K562 (cell line): ENCODE measurements at regions not wholly inside any gene's neighbourhood (a gene's known extent, or its start where the extent isn't known, plus 50 kb on each side); places are given as distances from the start of the nearest gene placed in this dataset.

Experiments
- ATAC-seq: fragments of 200-7000 bp; cut with Tn5 transposase; 3 replicates; pipeline ENCODE4 v1.9.1; 2020; ENCODE audit warnings: moderate library complexity
- BruUV-seq: library from RNA; stranded (reverse); fragments of 400-500 nt; replicated peaks from 2 replicates; lab custom pipeline; 2021; lab: Mats Ljungman, UMichigan
- CTCF ChIA-PET: fragments of 300-600 bp; formaldehyde crosslinking; extraction: SDS; loops from one replicate; lab custom pipeline; 2021; ENCODE audit warnings: low intra/inter-chr PET ratio; lab: Yijun Ruan, JAX
- POLR2A ChIA-PET: fragments of 300-600, 350-650 bp; sonication (Branson Sonifier 250); formaldehyde crosslinking; extraction: SDS; loops from one replicate; lab custom pipeline; 2021; ENCODE audit warnings: antibody characterized with exemption, inconsistent platforms; lab: Yijun Ruan, JAX
- DNase-seq, 4 experiments: peaks; one replicate each; pipeline versions ENCODE4 v3.0.0 to v3.0.0-alpha.2; 2011 to 2018; ENCODE audit warnings: low spot score in 3 of 4, mixed read lengths in 3 of 4; ENCODE audit errors: extremely low read depth in 1 of 4
- FAIRE-seq: peaks from 2 replicates; lab custom pipeline; 2011; peaks lifted over from hg19 to GRCh38; lab: Jason Lieb, UNC
- H2AFZ ChIP-seq: 2 replicates; pipeline ENCODE4 v1.6.0; 2011; ENCODE audit warnings: low read depth, low read length, control low read depth, inconsistent platforms
- H3K27ac ChIP-seq: fragments of 200-600 bp; 3 replicates; pipeline ENCODE4 v1.8.0; 2011; ENCODE audit warnings: low read depth, mild to moderate bottlenecking, control low read depth, inconsistent platforms, low read length, moderate library complexity, mixed read lengths; ENCODE audit errors: extremely low read depth
- H3K27me3 ChIP-seq, 2 experiments: fragments of 300-600 bp in 1 of 2; 2 replicates in 1 of 2; 3 replicates in 1 of 2; pipeline versions ENCODE4 v1.6.0 to v1.8.0; 2011; ENCODE audit warnings: inconsistent platforms in 2 of 2, low read length in 2 of 2, mild to moderate bottlenecking in 1 of 2, mixed read lengths in 1 of 2, moderate library complexity in 1 of 2; ENCODE audit not compliant: control insufficient read depth in 2 of 2, insufficient read depth in 2 of 2
- H3K36me3 ChIP-seq: fragments of 300-600 bp; 3 replicates; pipeline ENCODE4 v1.8.0; 2011; ENCODE audit warnings: mild to moderate bottlenecking, low read length, inconsistent platforms; ENCODE audit not compliant: control insufficient read depth, insufficient read depth
- H3K4me1 ChIP-seq, 2 experiments: fragments of 200-600 bp in 1 of 2; replicated peaks in 1 of 2; 2 replicates in 1 of 2; 3 replicates in 1 of 2; pipeline versions ENCODE4 v1.5.1 to v1.8.0; 2011; ENCODE audit warnings: inconsistent platforms in 2 of 2, low read length in 2 of 2, mild to moderate bottlenecking in 1 of 2, mixed read lengths in 1 of 2, moderate library complexity in 1 of 2; ENCODE audit not compliant: control insufficient read depth in 2 of 2, insufficient read depth in 2 of 2
- H3K4me2 ChIP-seq: 2 replicates; pipeline ENCODE4 v1.6.1; 2011; ENCODE audit warnings: low read length, control low read depth, inconsistent platforms, mixed read lengths; ENCODE audit not compliant: insufficient read depth
- H3K4me3 ChIP-seq: fragments of 200-600 bp; sonication (generic), shearing (Covaris generic); 2 replicates; pipeline ENCODE4 v1.5.1; 2016; ENCODE audit warnings: control low read depth, inconsistent platforms
- H3K79me2 ChIP-seq: fragments of 200-600 bp; 3 replicates; pipeline ENCODE4 v1.8.0; 2011; ENCODE audit warnings: low read length, inconsistent platforms; ENCODE audit not compliant: control insufficient read depth, insufficient read depth
- H3K9ac ChIP-seq, 2 experiments: 2 replicates each; pipeline versions ENCODE4 v1.6.0 to v1.6.1; 2011; ENCODE audit warnings: low read depth in 2 of 2, low read length in 2 of 2, control low read depth in 1 of 2, inconsistent platforms in 1 of 2, mild to moderate bottlenecking in 1 of 2, mixed read lengths in 1 of 2; ENCODE audit not compliant: insufficient read depth in 1 of 2
- H3K9me1 ChIP-seq: one replicate; pipeline ENCODE4 v1.6.0; 2011; ENCODE audit warnings: inconsistent platforms, mild to moderate bottlenecking, low read length, moderate library complexity; ENCODE audit not compliant: control insufficient read depth, insufficient read depth
- H3K9me3 ChIP-seq: replicated peaks from 2 replicates; pipeline ENCODE4 v1.5.1; 2011; ENCODE audit warnings: low read depth, low read length, inconsistent platforms; ENCODE audit not compliant: control insufficient read depth, insufficient read depth
- H4K20me1 ChIP-seq: replicated peaks from 2 replicates; pipeline ENCODE4 v1.6.1; 2011; ENCODE audit warnings: low read length, inconsistent platforms, mixed read lengths; ENCODE audit not compliant: control insufficient read depth, insufficient read depth
- HMGN3 ChIP-seq: IDR thresholded peaks from 2 replicates; pipeline ENCODE4 v1.6.1; 2011; ENCODE audit warnings: borderline replicate concordance, low read depth, mild to moderate bottlenecking, mixed read lengths, low read length; ENCODE audit not compliant: insufficient read length; ENCODE audit errors: extremely low read depth
- MAFG ChIP-seq: fragments of 450-650 bp; conservative IDR thresholded peaks from 2 replicates; pipeline ENCODE4 v1.6.1; 2016; ENCODE audit warnings: missing genetic modification characterization, missing compliant biosample characterization
- POLR2AphosphoS5 ChIP-seq: IDR thresholded peaks from 2 replicates; pipeline ENCODE4 v1.6.1; 2011; ENCODE audit warnings: mild to moderate bottlenecking, low read depth, low read length, moderate library complexity; ENCODE audit not compliant: control insufficient read depth, insufficient read depth
- RFX7 ChIP-seq: fragments of 250-450 bp; sonication (Bioruptor Pico); IDR thresholded peaks from 2 replicates; pipeline ENCODE4 v1.5.1; 2021; ENCODE audit warnings: mild to moderate bottlenecking
- ZNF584 ChIP-seq: fragments of 200-800 bp; sonication (Bioruptor generic); IDR thresholded peaks from 2 replicates; pipeline ENCODE4 v1.6.1; 2016; ENCODE audit warnings: low read depth, mild to moderate bottlenecking, missing genetic modification characterization, missing compliant biosample characterization
- WGBS: fragments of 100-300 bp; shearing (Covaris generic); methylation state at CpG from one replicate; pipeline ENCODE4 v1.1.6; 2016; ENCODE audit warnings: low coverage, mixed read lengths; ENCODE audit not compliant: insufficient coverage; ENCODE audit errors: missing lambda C conversion rate; 5-methylcytosine and 5-hydroxymethylcytosine counted together
- in situ Hi-C: fragments of 300-500 bp; cut with MboI; formaldehyde crosslinking; loops from 4 replicates; pipeline ENCODE4 v1.15.0; 2018; ENCODE audit warnings: inconsistent platforms, mixed read lengths
- intact Hi-C: fragments of 100-400 bp; cut with micrococcal nuclease; formaldehyde crosslinking; loops from 2 replicates; pipeline ENCODE4 v1.14.2; 2022
- TF ChIP-seq, protein P1 (sequence below): fragments of 250-450 bp; sonication (Bioruptor Pico); IDR thresholded peaks from 2 replicates; pipeline ENCODE4 v1.8.0; 2022; ENCODE audit warnings: moderate library complexity, mild to moderate bottlenecking, inconsistent platforms

DNA sequence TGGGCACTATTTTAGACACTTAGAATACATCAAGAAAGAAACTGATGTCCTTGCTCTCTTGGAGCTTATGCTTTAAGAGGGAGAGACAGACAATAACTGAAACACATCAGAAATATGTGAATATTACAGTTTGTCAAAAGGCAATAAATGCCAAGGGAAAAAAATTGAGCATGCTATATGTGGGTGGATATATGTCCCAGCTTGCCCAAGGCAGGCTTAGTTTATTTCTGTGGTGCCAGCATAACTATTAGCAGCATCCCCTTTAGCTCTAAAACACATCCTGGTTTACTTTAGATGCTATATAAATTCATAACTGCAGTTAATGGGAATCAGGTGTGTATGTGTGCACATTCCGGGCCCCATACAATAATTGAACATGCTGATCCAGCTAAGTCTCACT is 191.2 kb upstream of the PDZRN3 start (continued):
- TF ChIP-seq ZNF584 (CRISPR knock-in tag) (no peak), MAFG (tag) (no peak)

DNA sequence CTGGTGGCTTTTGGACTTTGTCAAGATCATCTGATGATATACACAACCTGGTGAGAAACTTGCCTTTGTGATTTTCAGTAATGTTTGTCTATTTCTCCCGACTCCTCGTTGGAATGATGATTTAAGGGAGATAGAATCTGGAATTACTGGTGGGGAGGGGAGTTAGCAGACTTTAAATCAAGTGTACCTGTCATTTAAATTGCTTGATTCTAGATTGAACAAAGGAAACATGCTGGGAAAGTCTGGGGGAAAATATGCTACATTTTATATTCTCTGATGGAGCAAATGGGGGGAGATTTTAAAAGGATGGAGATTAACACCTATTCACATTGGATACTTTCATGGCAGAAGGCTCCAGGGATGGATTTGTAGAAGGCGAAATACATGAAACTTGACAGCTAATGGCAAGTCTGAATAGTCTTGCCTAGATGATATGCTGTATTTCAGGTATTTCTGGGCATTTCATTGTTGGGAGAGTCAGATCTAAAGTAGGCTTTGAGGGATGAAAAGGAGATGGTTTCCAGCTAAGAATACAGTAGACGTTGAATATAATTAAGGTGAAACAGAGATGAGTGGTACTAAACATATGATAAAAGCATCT is 189.1 kb upstream of the PDZRN3 start:
- Histone ChIP-seq H4K20me1 (no peaks in the 10 kb centered on the region), H3K9ac (no peak overlapping the region), H3K9me3 (no peaks in the 10 kb centered on the region), H2AFZ (no peak overlapping the region), H3K27ac (no peak overlapping the region), H3K27me3 (no peaks in the 10 kb centered on the region), H3K9me1 (no peaks in the 10 kb centered on the region), H3K79me2 (no peaks in the 10 kb centered on the region), H3K36me3 (no peaks in the 10 kb centered on the region), H3K4me2 (no peak overlapping the region), H3K4me3 (no peak overlapping the region), H3K4me1 (no peaks in the 10 kb centered on the region)
- DNase-seq (no peak), FAIRE-seq (no peak), ATAC-seq (no peak)
- intact Hi-C loops: no loop called here
- 0% methylated on average over 4 of the region's 4 CpGs for WGBS
- TF ChIP-seq POLR2AphosphoS5 (no peak), HMGN3 (no peak), RFX7 (no peak)
- TF ChIP-seq, protein P1, sequence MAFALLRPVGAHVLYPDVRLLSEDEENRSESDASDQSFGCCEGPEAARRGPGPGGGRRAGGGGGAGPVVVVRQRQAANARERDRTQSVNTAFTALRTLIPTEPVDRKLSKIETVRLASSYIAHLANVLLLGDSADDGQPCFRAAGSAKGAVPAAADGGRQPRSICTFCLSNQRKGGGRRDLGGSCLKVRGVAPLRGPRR: no peak
- POLR2A ChIA-PET: no interaction called here
- in situ Hi-C loops: no loop called here
- CTCF ChIA-PET: interaction anchor here (0.5 kb wide), 1 partner anchor 727 kb away, joined by 4 read pairs; no protein-coding TSS in a partner anchor
- no TSS peak for BruUV-seq
